ENCODE measurements at regions not wholly inside any gene's neighbourhood (a gene's known extent, or its start where the extent isn't known, plus 50 kb on each side); places are given as distances from the start of the nearest gene placed in this dataset.

DNA sequence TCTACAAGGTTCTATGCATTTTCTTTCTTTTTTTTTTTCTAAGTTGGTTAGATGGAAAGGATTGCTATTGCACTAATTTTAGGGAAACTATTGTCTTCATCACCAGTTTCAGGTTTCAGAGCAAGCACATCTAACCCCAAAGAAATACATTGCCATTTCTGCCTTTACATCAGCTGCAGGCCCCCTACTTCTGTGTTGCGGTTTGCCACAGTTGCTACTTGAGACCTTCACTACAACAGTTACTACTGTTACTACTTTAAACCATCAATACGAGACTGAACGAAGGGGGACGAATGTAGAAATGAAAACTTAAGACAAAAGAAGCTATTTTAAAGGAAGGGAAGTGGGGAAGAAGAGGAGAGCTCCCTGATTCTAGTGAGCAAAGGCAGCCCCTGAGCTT is 256.7 kb upstream of the LCORL start:
- DNase-seq: no peak

GRCh38 chr4:18262832-18263231 is 241.3 kb upstream of the LCORL start:
- no peak for DNase-seq

DNA sequence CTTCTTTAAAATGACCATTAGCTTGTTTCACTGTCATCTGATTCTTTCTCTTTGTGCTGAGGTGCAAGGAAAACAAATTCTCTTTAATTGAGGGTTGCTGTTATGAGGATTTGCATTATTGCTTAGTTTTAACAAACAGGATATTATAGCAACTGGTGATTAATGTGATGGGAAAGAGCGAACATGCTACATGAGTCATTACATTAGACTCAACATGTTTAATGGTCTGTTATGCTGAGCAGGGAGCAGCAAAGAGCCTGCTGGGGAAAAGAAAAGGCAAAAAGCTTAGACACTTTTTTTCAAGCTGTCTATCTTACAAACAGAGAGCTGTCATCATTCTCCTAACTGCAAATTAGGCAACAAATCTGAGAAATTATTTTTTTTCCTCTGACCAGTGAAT is 230.5 kb upstream of the LCORL start:
- no peak for DNase-seq

DNA sequence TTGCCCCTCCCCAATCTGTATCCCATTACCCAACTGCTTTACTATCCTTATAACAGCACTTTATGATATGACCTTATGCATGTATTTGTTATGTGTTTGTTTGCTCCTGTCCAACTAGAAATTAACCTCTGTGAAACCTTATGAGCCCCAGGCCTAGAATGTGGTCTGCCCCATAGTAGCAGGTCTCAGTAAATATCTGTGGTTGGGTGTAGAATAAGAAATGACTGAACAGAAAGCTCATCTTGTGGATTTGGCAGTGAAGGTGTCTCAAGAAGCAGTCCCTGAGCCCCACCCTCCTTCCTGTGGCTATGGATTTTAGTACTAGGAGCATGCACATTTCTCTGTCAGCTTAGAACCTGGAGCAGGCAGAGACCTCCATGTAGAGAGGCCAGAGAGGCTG is 229.0 kb upstream of the LCORL start:
- DNase-seq: no peak

DNA sequence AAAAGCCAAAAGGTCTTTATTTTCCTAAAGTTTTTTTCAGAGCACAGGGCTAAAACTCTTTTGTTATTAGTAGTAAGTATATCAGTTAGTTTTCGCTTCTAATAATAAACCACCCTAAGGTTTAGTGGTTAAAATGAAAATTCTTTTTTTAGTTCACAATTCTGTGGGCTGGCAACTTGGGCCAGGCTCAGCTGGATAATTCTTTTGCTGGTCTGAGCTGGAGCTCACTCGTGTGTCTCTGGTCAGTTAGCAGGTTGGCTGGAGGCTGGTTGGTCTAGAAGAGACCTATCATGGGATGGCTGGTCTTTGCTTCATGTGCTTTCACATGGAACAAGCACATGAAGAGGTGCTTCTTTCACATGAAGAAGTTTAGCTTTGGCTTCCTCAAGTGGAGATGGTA is 227.1 kb upstream of the LCORL start:
- no peak for DNase-seq

- no peak for DNase-seq
Observed at GRCh38 chr4:18247189-18247588, 225.6 kb upstream of the LCORL start.

DNA sequence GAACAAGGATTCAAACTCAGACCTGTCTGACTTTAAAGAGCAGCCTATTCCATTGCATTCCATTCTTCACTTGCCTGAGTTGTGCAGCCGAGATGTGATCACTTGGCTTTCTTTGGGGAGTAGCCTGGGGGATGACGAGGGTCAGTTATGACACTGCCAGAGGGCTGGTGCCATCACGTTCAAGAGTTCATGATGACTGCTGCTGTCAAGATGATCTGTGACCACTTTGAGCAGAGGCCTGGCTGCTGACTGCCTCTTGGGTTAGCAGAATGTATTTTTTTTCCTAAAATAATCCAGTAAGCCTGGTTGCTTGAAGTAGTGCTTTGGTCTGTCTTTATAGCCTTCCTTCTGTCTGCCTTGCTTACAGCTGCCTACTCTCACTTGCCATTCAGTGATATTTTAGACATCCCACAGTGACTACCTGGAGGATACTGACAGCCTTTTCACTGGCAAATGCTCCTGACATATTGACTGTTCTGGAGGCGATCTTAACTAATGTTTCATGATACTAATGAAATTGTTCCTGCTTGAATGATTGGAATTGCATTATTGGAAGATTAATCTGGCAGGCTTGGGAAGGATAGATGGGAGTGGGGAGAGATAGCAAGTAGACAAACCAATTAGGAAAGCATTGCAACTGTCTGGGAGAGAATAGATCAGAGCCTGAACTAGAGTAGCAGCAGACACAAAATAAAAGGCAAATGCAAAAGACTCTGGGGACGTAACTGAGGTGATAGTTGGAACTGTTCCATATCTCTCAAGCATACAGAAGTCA is 221.6 kb upstream of the LCORL start:
- no peak for DNase-seq

- no peak for DNase-seq
Observed at GRCh38 chr4:18241727-18242126, 220.2 kb upstream of the LCORL start.

GRCh38 chr4:18234108-18234507 is 212.6 kb upstream of the LCORL start:
- no peak for DNase-seq

- no peak for DNase-seq
Observed at GRCh38 chr4:18231726-18232125, 210.2 kb upstream of the LCORL start.

GRCh38 chr4:18227880-18228279 is 206.3 kb upstream of the LCORL start:
- no peak for DNase-seq

- DNase-seq: no peak
Observed at GRCh38 chr4:18214411-18215055, 193.0 kb upstream of the LCORL start.

GRCh38 chr4:18213576-18214198 is 192.1 kb upstream of the LCORL start:
- no peak for DNase-seq

DNA sequence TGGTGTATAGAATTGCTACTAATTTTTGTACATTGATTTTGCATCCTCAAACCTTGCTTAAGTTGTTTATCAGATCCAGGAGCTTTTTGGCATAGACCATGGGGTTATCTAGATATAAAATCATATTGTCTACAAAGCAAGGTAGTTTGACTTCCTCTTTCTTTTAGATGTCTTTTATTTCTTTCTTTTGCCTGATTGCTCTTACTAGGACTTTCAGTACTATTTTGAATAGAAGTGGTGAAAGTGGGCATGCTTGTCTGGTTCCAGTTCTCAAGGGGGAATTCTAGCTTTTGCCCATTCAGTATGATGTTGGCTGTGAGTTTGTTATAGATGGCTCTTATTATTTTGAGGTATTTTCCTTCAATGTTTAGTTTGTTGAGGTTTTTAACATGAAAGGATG is 187.9 kb upstream of the LCORL start:
- DNase-seq: no peak

DNA sequence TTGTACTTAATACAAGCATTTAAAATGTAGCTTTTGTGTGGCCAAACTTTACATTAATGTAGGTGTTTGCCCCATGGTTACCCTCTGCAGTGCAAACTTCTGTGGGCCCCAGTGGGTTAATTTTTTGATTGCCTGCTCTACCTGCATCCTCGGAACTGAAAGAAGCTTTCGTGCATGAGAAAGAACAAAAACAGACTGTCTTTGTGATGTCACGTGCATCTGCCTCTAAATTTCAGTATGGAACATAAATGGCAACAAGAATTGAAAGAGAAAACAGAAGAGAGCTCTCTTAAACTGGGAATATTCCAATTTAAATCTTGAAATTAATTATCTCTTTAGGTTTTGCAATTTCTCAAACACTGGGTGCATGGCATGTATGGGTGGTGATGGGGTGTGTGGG is 182.4 kb upstream of the LCORL start:
- no peak for DNase-seq

DNA sequence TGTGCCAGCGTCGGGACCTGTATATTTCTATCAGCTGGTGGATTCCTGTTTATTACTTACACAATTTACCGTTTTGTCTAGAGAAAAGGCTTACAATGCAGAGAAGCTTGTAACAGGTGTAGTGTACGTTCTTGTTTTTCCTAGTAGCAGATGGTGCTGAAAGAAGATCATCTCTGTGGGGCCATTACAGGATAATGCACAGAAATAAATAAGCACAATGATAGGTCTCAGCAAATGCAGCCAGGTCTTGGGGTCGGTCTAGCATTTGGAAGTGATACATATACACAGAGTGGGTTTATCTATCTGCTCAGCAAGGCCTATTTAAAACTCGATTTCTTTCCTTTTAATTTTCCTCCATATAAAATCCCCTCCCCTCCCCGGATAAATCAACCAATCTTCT is 180.9 kb upstream of the LCORL start:
- no peak for DNase-seq

DNA sequence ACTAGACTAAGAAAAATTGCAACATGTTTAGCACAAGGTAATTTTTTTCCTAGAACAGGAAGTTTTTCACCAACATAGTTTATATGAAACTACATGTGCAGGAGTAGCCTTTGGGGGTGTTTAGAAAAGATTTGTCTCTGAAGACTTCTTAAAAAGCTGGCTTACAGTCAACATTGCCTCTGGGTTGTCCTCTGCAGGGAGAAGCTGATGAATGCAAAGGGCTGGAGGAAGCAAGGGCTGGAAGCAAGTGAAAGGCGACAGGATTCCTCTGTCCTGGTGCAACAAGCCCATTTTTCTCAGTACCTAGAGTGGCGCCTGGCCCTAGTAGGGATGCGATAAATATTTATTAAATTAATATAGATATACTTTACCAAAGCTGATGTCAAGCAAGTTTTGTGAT is 180.3 kb upstream of the LCORL start:
- DNase-seq: no peak

GRCh38 chr4:18198653-18199052 is 177.1 kb upstream of the LCORL start:
- DNase-seq: no peak

DNA sequence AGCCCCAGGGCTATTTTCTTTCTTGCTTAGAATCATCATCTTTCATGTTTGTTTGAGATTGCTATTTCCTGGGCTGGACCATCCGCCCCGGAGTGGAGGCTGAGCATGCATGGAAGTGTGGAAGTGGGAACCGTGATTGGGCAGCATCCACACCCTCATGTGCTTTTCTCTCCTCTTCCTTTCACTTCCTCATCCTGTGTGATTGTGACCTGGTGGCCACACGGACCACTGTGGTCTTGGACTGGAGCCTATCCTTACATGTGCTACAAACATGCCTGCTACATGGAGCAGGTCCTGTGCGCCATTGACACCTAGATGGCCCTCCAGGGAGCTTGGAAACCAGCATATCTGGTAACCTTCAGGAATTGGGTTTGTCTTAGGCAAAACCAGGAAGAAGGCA is 175.9 kb upstream of the LCORL start:
- DNase-seq: no peak

GRCh38 chr4:18194278-18194677 is 172.7 kb upstream of the LCORL start:
- DNase-seq: no peak

GRCh38 chr4:18192901-18193300 is 171.3 kb upstream of the LCORL start:
- no peak for DNase-seq

GRCh38 chr4:18185491-18185890 is 163.9 kb upstream of the LCORL start:
- no peak for DNase-seq

GRCh38 chr4:18180892-18181291 is 159.3 kb upstream of the LCORL start:
- DNase-seq: no peak

GRCh38 chr4:18180122-18180521 is 158.6 kb upstream of the LCORL start:
- DNase-seq: no peak

Data from right forelimb (tissue), 1 donor.